Endothelial cell of umbilical vein (primary cell): ENCODE measurements at regions not wholly inside any gene's neighbourhood (a gene's known extent, or its start where the extent isn't known, plus 50 kb on each side); places are given as distances from the start of the nearest gene placed in this dataset.

ENCODE experiments used
- FOS ChIP-seq: IDR thresholded peaks from 2 replicates; pipeline ENCODE4 v1.6.1; 2011; ENCODE audit warnings: mild to moderate bottlenecking, low read length, moderate library complexity, borderline replicate concordance; ENCODE audit not compliant: insufficient read depth
- JUN ChIP-seq: IDR thresholded peaks from 2 replicates; pipeline ENCODE4 v1.6.1; 2011; ENCODE audit warnings: borderline replicate concordance, low read depth; ENCODE audit not compliant: insufficient read length, insufficient read depth

DNA sequence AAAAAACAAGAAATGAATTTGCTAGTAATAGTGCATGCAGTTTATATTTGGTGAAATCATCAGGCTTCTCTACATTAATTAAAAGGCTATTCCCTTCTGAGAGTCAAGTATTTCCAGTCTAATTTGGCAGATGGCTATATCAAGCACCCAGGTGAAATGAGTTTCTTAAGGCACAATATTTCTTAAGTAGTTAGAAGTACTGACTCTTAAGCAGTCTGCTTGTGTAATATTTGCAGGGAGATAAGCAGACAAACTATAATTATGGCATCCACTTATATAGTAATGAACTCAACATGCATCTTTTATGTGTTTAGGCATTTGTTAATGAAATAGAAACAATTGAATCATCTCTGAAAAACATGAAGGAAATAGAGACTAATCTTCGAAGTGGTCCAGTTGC lies 189.2 kb downstream of the UTRN start:
- TF ChIP-seq FOS: no peak
- TF ChIP-seq JUN: no peak
